A673 (cell line): ENCODE measurements at regions not wholly inside any gene's neighbourhood (a gene's known extent, or its start where the extent isn't known, plus 50 kb on each side); places are given as distances from the start of the nearest gene placed in this dataset.

Experiments
- EZH2 ChIP-seq: fragments of 200-600 bp; sonication (generic); IDR thresholded peaks from 2 replicates; pipeline ENCODE4 v1.6.1; 2017; ENCODE audit warnings: borderline replicate concordance, low read depth, mild to moderate bottlenecking, mixed read lengths, antibody characterized with exemption, low read length; ENCODE audit not compliant: poor library complexity, severe bottlenecking
- TF ChIP-seq, protein P1 (sequence below): fragments of 300-800, 200-600 bp; sonication (generic); conservative IDR thresholded peaks from 2 replicates; pipeline ENCODE4 v1.5.1; 2017; ENCODE audit warnings: low read depth, mild to moderate bottlenecking, antibody characterized with exemption, low read length, moderate library complexity, mixed read lengths

DNA sequence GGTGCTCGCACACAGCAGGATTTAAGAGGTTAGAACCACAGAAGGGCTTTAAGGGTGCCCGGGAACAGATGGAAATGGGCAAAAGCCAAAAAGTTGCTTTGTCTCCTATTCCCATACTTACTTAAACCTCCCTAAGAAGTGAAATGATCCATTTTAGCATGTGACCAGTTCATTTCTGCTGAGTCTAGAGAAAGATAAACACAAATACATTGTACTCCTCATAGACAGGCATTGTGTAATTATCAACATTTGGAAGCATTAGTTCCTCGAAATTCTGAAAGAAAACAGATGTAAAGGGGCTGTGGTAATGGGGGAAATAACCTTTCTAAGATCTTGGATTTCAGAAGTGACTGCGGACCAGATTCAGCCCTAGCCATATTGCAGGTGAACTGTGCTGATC lies 178.3 kb downstream of the CYB561 start:
- no peak for TF ChIP-seq EZH2
- TF ChIP-seq, protein P1, sequence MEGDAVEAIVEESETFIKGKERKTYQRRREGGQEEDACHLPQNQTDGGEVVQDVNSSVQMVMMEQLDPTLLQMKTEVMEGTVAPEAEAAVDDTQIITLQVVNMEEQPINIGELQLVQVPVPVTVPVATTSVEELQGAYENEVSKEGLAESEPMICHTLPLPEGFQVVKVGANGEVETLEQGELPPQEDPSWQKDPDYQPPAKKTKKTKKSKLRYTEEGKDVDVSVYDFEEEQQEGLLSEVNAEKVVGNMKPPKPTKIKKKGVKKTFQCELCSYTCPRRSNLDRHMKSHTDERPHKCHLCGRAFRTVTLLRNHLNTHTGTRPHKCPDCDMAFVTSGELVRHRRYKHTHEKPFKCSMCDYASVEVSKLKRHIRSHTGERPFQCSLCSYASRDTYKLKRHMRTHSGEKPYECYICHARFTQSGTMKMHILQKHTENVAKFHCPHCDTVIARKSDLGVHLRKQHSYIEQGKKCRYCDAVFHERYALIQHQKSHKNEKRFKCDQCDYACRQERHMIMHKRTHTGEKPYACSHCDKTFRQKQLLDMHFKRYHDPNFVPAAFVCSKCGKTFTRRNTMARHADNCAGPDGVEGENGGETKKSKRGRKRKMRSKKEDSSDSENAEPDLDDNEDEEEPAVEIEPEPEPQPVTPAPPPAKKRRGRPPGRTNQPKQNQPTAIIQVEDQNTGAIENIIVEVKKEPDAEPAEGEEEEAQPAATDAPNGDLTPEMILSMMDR = no peak
